Ishikawa (cell line): ENCODE measurements at regions not wholly inside any gene's neighbourhood (a gene's known extent, or its start where the extent isn't known, plus 50 kb on each side); places are given as distances from the start of the nearest gene placed in this dataset.

Experiments used
- CEBPB ChIP-seq: IDR thresholded peaks from 2 replicates; pipeline ENCODE4 v1.6.1; 2012
- CREB1 ChIP-seq: IDR thresholded peaks from 2 replicates; pipeline ENCODE4 v1.6.1; 2012; ENCODE audit warnings: low read depth
- EGR1 ChIP-seq: IDR thresholded peaks from 2 replicates; pipeline ENCODE4 v1.6.1; 2012
- EP300 ChIP-seq: IDR thresholded peaks from 2 replicates; pipeline ENCODE4 v1.6.1; 2012; ENCODE audit warnings: borderline replicate concordance
- FOXM1 ChIP-seq: IDR thresholded peaks from 2 replicates; pipeline ENCODE4 v1.6.1; 2012; ENCODE audit warnings: low read depth, borderline replicate concordance
- NFIC ChIP-seq: IDR thresholded peaks from 2 replicates; pipeline ENCODE4 v1.6.1; 2012
- RAD21 ChIP-seq: IDR thresholded peaks from 2 replicates; pipeline ENCODE4 v1.6.1; 2012; ENCODE audit warnings: low read depth
- TCF12 ChIP-seq: IDR thresholded peaks from 2 replicates; pipeline ENCODE4 v1.6.1; 2012; ENCODE audit warnings: low read depth
- YY1 ChIP-seq: IDR thresholded peaks from 2 replicates; pipeline ENCODE4 v1.6.1; 2012; ENCODE audit warnings: low read depth
- TF ChIP-seq, protein P1 (sequence below): IDR thresholded peaks from 2 replicates; pipeline ENCODE4 v1.6.1; 2012; ENCODE audit warnings: low read depth, mild to moderate bottlenecking
- TF ChIP-seq, protein P2 (sequence below): IDR thresholded peaks from 2 replicates; pipeline ENCODE4 v1.6.1; 2012

DNA sequence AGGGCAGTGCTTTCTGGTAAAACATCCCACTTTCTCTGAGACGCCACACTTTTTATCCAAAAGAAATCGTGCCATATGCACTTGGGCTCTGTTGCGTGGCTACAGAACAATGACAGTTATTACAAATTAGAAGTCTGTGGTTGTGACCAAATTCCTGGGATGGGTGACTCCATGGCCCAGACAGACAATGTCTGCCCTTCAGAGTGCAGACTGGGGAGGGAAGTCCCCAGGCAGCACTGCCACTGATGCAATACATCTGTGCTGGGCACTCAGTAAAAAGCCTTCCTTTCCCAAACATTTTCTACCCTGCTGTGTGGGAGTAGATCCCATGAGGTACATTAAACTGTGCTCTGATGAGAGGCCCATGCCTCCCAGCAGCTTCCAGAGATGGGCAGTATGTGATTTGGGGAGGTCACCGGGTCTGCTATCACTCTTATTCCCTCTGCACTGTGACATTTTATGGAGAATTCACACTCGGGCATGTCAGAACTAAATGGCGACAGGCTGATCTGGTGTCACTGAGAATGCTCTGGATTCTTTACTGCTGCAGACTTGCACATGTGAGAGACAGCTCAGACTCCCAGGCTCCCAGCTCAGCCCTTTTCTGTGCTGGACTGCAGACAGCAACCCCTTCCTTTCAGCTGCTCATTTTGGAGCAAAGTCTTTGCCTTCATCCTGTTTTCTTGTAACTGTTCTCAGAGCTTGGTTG is 243.5 kb upstream of the ZNF32 start:
- TF ChIP-seq, protein P1, sequence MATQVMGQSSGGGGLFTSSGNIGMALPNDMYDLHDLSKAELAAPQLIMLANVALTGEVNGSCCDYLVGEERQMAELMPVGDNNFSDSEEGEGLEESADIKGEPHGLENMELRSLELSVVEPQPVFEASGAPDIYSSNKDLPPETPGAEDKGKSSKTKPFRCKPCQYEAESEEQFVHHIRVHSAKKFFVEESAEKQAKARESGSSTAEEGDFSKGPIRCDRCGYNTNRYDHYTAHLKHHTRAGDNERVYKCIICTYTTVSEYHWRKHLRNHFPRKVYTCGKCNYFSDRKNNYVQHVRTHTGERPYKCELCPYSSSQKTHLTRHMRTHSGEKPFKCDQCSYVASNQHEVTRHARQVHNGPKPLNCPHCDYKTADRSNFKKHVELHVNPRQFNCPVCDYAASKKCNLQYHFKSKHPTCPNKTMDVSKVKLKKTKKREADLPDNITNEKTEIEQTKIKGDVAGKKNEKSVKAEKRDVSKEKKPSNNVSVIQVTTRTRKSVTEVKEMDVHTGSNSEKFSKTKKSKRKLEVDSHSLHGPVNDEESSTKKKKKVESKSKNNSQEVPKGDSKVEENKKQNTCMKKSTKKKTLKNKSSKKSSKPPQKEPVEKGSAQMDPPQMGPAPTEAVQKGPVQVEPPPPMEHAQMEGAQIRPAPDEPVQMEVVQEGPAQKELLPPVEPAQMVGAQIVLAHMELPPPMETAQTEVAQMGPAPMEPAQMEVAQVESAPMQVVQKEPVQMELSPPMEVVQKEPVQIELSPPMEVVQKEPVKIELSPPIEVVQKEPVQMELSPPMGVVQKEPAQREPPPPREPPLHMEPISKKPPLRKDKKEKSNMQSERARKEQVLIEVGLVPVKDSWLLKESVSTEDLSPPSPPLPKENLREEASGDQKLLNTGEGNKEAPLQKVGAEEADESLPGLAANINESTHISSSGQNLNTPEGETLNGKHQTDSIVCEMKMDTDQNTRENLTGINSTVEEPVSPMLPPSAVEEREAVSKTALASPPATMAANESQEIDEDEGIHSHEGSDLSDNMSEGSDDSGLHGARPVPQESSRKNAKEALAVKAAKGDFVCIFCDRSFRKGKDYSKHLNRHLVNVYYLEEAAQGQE, result no peak
- TF ChIP-seq FOXM1 (no peak), CEBPB (no peak), EGR1 (no peak), YY1 (no peak), TCF12 (no peak), CREB1 (no peak), RAD21 (no peak), NFIC (no peak), EP300 (no peak)
- TF ChIP-seq, protein P2, sequence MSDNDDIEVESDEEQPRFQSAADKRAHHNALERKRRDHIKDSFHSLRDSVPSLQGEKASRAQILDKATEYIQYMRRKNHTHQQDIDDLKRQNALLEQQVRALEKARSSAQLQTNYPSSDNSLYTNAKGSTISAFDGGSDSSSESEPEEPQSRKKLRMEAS, result no peak
